Amniotic epithelial cell (primary cell): ENCODE measurements at regions not wholly inside any gene's neighbourhood (a gene's known extent, or its start where the extent isn't known, plus 50 kb on each side); places are given as distances from the start of the nearest gene placed in this dataset.
"Not testable (repeated sequence)": the region's sequence is repeated elsewhere in the genome, so short reads cannot be mapped to it uniquely, and the experiment has no call there.

Experiments used
- DNase-seq: peaks from one replicate; pipeline ENCODE4 v3.0.0-alpha.2; 2010; ENCODE audit warnings: low read depth

DNA sequence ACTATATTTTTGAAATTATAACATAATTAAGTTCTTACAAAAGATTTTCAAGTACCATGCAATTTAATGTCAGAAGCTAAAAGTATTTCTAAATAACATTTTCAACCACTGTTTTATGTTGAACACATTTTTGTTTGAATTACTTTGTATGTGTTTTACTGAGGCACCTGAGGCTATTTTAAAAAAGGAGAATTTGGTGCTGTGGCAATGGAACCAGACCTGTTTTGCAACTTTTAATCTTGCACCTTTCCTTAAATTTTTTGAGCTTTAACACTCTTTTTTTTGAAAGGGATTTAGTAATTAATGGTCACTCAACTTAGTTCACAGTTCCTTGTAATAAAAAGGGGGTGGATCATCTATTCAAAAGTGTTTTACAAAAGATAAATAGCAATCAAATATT lies 561.6 kb downstream of the ZBBX start:
- no peak for DNase-seq

DNA sequence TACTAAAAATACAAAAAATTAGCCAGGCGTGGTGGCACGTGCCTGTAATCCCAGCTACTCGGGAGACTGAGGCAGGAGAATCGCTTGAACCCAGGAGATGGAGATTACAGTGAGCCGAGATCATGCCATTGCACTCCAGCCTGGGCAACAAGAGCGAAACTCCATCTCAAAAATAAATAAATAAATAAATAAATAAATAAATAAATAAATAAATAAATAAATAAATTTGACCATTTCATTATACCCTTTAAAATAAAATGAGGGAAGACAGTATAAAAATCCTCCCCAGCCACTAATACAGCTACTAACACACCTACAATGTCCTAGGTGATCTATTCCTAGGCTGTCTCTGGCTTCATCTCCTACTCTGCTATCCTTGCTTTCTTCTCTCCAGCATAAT lies 562.8 kb downstream of the ZBBX start:
- DNase-seq = not testable (repeated sequence)

DNA sequence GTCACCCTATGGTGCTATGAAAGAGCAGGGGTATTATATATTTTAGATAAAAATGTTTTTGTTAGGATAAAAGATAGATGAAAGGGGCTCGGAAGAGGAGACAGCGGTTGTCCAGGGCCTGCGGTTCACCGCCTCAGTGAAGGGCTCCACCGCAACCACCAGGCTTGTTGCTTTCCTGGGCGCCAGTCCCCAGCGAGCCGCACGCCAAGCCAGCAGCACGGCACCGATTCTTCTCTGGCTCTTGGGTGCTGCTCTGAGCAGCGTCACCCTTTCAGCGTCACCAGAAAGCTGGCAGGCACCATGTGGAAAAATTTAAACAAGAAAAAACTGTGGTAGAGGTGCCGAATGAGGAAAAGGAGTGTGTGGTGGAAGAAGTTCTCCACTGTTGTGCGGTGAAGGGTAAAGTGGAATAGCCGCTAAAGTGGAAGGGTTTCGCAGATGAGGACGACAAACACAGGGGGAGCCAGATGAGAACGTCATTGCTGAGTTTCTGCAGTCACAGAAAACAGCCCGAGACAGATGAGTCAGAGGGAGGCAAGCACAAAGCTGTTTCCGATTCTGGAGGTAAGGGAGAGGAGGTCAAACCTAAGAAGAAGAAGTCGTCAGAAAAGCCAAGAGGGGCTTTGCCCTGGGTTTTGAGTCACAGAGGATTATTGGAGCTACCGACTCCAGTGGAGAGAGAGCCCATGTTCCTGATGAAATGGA lies 569.2 kb downstream of the ZBBX start:
- DNase-seq = no peak

DNA sequence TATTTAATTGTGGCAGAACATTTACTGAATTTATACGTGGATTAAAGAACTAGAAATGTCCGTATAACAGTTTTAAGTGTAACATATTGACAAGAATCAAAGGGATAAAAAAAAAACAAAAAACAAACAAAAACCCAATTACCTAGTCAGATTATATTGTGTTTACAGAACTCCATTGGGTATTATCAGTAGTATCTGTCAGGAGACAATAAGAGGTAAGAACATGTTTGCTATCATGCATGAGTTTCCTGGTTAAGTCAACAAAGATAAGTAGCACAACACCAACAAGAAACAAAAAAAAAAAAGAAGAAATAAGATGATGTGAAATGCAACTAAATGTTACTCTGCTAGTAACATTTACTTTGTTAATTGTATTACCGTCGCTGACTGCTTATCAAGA lies 570.6 kb downstream of the ZBBX start:
- DNase-seq = no peak

DNA sequence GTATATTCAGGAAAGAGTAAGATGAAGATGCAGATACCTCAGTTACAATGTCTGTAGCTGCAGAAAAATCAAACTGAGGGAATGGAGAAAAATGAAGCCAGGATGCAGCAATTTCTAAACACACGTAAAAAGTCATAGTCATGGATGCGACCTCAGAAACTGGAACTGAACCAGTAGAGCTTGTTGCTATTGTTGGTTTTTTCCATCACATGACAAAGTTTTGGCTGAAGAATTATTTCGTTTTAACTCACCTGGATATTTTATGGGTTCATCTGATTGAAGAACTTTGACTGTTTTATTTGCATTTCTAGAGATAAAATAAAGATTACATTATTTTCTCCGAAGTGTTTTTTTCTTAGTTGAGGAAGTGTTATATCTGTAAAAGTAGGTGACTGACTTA lies 591.2 kb downstream of the ZBBX start:
- no peak for DNase-seq

DNA sequence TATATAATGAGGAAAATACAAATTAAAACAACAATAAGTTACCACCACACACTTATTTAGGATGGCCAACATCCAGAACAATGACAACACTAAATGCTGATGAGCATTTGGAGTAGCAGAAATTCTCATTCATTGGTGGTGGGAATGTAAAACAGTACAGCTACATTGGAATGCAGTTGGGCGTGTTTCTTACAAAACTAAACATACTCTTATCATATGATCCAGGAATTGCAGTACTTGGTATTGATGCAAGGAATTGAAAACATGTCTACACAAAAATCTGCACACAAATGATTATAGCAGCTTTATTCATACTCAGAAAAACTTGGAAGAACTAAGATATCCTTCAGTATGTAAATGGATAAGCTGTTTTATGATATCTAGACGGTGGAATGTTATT lies 594.2 kb downstream of the ZBBX start:
- DNase-seq = peak; percentile 57

DNA sequence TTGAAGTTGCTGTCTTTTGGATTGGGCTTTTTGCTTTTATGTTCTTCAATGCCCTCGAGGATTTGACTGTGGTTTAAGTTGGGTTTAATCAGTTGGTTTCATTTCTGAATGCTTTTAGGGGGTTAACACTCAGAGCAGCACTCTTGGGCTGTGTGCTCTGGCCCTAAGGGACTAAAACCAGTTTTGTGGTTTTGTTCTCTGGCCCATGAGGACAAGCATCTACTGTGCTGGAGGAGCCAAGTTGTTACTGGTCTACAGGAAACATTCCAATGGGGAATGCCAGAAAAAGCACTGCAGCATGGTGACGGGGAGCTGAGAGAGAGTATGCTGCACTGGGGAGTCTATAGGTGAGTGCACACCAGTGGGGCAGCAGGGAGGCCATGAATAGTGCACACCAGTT lies 596.9 kb downstream of the ZBBX start:
- no peak for DNase-seq

DNA sequence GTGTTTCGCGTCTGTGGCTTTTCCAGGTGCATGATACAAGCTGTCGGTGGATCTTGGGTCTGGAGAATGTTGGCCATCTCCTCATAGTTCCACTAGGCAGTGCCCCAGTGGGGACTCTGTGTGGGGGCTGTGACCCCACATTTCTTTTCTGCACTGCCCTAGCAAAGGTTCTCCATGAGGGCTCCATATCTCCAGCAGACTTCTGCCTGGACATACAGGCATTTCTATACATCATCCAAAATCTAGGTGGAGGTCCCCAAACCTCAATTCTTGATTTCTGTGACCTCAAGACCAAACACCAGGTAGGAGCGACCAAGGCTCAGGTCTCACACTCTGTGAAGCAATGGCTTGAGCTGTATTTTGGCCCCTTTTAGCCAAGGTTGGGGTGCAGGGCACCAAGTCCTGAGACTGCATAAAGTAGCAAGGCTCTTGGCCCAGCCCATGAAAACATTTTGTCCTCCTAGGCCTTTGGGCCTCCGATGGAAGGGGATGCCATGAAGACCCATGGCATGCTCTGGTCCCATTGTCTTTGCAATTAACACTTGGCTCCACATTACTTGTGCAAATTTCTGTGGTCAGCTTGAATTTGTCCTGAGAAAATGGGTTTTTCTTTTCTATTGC lies 615.3 kb downstream of the ZBBX start:
- no peak for DNase-seq

DNA sequence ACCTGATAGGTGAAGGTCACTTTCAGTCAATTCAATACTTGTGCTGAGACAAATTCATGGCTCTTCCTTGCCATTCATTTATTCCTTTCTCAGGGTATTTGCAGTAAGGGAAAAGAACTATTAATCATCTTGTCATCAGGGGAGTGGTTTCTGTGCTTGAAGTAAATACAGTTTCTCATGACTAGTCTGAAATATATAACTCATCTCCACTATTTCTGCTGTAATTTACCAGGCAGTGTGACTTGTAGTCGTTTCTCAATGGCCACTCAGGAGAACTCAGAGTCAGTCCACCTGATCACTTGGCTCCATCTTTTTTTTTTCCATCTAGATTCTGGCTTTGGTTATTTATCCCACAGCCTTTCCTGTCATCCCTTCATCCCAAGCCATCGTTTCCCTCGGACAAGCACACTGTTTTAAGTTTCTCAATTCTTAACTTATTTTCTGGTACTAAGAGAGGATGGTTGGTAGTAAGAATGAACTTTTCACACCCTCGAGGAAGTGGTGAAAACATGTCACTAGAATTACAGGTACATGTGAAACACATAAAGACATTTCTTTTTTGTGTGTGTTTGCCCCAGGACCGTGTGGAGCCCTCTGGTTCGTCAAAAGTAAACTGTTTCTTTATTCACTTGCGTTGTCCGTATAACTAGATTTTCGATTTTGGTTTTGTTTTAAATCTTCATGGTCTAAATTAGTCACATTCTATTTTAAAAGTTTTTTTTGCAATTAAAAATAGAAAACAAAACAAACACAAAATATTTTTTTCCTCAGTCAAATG lies 620.2 kb downstream of the ZBBX start:
- peak; percentile 9 for DNase-seq

DNA sequence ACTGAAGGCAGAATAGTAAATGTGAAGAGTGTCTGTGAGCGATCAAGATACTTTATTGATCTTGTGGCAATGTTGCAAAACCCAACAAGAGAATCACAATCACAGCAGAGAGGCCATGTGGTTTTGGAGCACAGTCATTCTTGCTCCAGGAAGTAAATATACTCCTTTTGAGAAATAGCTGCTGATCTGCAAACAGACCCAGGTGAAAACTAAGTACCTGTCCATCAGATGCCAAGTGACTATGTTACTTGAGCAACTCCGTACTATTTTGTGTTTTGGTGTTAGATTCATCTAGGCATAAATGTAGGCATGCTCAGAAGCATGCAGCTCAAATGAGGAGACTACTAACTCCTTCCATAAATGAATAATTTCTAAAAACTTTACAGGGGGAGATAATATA lies 627.9 kb downstream of the ZBBX start:
- no peak for DNase-seq

DNA sequence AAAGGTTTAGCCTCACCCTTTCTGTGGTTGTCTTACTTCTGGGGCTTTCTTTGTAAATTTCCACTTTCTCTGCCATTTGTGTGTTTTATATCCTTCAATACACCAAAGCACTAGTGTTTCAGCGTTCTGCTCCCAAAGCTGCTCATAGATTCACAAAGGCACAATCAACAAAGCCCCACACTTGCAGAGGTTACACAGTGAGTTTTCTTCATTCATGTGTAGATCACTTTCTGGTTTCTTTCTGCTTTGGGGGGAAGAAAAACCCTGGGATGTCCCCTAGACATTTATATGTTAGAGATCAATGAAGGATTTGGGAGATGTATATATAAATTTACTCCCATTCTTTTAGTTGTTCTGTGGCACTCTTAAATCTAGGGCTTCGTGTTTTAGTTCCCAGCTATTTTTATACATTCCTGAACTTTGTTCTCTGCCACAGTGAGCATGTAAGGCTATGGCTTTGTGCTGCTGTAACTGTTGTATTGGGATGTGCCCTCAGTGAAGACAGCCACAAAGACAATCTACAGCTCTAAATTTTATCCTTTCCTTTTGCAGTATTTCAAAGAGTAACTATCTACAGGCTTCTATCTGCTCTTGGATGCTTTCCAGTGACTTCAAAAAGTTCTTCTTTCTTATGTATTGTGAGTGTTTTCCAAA lies 636.5 kb downstream of the ZBBX start:
- no peak for DNase-seq

DNA sequence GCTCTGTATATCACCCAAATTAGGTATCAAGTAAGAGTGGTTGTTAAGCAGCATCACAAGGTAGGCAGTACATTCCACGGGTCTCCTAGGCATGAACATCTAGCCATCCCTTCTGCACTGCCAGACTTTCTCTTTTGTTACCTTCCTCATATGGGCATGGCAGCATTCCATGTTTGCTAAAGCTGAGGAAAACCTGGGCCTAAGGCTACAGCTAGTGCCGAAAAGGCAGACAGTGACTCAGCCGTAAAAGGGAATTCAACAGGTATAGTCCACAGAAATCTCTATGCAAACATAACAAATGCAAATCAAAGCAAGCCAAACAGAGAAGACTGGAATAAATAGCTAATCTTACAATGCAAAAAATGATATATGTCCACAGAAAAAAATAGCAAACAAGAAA lies 645.4 kb downstream of the ZBBX start:
- DNase-seq = no peak

DNA sequence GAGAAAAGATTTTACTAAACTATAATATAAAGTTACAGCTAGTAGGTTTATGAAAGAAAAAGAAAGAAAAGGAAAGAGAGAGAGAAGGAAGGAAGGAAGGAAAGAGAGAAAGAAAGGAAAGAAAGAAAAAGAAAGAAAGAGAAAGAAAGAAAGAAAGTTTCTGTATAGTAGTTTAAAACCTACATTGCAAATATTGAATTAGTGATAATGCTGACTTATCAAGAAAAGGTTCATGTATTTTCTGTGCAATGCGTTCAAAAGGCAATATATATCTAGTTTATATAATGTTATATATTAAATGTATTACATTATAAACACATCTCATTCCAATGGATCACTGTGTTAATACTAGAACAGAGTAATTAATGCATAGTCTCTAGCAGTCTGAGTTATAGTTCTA lies 648.4 kb downstream of the ZBBX start:
- DNase-seq = no peak

DNA sequence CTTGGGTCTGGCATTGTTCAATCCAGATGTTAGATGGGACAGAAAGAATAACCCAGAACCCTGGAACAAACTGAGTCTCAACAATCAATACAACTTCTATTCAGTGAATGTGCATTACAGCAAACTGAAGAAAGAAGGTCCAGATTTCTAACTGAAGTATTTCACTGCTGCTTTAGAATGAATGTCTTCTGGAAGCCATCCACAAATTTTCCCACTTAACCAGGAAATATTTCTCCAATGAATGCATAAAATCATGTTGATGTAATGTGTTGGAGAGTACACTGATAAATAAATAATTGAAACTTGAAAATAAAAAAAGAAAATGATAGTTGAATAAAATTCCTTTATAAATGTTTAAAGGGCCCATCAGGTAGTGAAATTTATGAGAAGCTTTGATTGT lies 658.6 kb downstream of the ZBBX start:
- DNase-seq = peak; percentile 16

DNA sequence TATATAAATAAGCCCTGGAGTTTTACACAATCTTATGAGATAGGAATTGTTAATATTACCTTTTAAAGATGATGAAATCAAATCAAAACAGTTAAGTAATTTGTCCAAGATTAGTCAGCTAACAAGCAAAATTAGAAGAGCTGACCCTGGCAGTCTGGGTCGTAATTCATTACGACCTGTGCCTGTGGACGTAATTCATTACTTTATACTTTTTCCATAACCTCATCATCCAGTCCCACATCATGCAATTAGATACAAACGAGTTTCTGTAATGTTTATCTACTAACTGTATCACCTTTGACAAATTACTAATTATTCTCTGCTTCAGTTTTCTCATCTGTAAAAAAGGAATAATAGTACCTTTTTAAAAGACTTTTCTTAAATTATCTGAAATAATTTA lies 665.9 kb downstream of the ZBBX start:
- DNase-seq = no peak

DNA sequence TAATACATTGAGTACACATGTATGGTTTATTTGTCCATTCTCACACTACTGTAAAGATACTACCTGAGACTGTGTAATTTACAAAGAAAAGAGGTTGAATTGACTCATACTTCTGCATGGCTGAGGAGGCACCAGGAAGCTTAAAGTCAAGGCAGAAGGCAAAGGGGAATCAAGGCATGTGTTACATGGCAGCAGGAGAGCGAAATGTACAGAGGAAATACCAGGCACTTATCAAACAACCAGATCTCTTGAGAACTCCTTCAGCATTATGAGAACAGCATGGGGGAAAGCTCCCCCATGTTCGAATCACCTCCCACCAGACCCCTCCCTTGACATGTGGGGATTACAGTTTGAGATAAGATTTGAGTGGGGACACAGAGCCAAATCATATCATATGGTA lies 666.3 kb downstream of the ZBBX start:
- peak; percentile 79 for DNase-seq

DNA sequence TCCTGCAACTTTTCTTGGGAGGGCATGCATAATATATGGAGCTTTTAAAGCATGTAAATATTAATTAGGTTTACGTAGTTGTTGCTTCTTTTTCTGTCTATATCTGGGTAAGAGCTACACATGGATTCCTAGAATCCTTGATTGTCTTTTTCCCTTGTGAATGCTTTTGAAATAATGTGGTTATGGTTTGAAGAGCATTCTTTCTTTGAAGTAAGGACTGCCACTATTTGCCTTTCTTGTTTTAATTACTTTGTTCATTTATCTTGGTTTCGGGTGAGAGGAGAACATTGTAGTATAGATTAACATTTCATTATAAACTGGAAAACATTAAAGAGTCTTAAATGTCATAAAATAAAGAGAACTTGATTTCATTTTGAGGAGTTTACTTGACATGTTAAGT lies 674.0 kb downstream of the ZBBX start:
- no peak for DNase-seq

DNA sequence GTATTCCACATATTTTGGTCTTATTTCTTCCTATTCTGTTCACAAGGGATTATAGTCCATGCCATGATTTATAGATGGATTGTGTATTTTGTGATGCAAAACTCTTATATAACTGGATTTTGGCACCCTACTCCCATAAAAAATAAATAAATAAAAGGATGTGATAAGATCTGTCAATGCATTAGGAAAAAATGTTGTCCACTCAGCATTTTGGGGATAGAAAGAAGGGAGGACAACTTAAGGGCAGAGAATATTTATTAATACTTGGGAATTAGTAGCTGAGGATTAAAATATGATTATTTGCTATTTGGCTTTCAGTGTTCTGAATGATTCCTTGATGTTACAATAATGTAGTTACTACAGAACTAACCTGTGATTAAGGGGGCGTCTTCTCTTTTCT lies 682.6 kb downstream of the ZBBX start:
- no peak for DNase-seq

DNA sequence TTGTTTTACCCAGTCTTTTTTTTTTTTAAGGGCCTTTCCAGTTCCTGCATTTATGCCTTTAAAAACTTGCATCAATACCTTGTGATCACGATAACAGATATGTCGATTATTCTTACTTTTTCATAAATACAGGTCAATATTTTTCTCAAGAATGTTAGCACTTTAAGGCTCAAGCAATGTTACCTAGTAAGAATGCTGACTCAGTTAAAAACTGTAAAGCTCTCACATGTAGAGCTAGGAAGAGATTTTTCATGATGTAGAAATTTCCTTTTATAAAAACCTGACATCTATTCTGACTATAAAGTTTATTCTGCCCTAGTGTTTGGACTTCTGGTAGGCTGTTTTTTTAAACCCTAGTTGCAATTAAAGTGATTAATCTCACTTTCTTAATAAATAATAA lies 684.0 kb downstream of the ZBBX start:
- DNase-seq = no peak

DNA sequence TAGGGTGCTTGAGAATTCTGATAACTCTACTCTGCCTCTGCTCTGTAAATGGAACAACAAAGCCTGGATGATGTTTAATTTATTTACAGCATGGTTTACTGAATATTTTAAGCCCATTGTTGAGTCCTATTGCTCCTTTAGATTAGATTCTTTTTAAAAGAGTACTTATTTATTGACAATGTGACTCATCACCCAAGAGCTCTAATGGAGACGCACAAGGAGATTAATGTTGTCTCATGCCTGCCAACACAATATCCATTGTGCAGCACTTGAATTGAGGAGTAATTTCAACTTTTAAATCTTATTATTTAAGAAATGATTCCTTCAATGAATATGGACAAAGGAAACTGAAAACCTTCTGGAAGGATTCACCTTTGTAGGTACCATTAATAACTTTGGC lies 691.4 kb downstream of the ZBBX start:
- no peak for DNase-seq

DNA sequence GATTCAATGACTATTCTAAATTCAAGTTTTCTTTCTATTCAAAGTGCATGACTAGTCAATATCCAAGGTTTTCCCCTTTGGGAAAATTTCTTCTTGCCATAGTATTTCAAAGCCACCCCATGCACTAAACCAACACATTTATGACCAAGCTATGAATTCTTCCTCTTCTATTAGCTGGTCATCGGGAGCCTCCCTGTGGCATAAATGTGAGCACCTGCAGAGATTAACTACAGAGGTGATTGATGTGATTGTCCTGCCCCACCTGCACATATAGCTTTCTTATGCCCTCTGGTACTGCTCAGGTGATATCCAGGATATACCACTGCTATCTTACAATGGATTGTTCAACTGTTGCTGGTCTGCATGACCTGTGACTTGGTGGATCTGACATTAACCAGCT lies 694.9 kb downstream of the ZBBX start:
- no peak for DNase-seq

DNA sequence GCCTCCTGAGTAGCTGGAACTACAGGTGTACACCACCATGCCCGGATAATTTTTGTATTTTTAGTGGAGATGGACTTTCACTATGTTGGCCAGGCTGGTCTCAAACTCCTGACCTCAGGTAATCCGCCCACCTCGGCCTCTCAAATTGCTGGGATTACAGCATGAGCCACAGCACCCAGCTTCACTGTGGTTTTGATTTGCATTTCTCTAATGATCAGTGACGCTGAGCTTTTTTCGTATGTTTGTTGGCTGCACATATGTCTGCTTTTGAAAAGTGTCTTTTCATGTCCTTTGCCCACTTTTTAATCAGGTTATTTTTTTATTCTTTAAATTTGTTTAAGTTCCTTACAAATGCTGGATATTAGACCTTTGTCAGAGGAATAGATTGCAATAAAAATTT lies 696.0 kb downstream of the ZBBX start:
- DNase-seq = not testable (repeated sequence)

DNA sequence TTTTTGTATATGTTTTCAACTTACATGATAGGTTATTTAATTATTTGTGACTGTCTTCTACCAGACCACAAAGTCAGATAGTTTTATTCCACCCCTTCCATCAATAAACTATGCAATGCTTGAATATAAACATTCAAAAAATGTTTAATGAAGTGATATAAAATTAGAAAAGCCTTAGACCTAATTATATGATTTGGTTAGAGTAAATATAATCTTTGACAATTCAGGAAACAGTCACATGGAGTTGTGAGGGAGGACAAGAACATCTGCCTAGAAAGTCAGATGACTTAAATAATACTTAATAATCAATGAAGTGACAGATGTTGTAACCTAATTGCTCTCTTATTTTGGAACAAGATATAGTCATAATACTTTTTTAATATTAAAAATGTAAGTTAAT lies 710.3 kb downstream of the ZBBX start:
- DNase-seq = no peak
